ENCODE measurements at regions not wholly inside any gene's neighbourhood (a gene's known extent, or its start where the extent isn't known, plus 50 kb on each side); places are given as distances from the start of the nearest gene placed in this dataset.

- no peak for DNase-seq (ENCODE audit: extremely low read depth, low read depth)
These were observed 497.8 kb downstream of the EIPR1 start for GRCh38 chr2:2879781-2880180.

- DNase-seq (ENCODE audit: extremely low read depth, low read depth): no peak
These were observed 498.5 kb downstream of the EIPR1 start for GRCh38 chr2:2879071-2879470.

- no peak for DNase-seq (ENCODE audit: extremely low read depth, low read depth)
These were observed 500.2 kb downstream of the EIPR1 start for GRCh38 chr2:2877427-2877826.

GRCh38 chr2:2876331-2877221, 501.0 kb downstream of the EIPR1 start:
- no peak for DNase-seq (ENCODE audit: extremely low read depth, low read depth)

- DNase-seq (ENCODE audit: extremely low read depth, low read depth): no peak
These were observed 501.8 kb downstream of the EIPR1 start for GRCh38 chr2:2875831-2876230.

GRCh38 chr2:2875296-2875695, 502.3 kb downstream of the EIPR1 start:
- DNase-seq (ENCODE audit: extremely low read depth, low read depth): no peak

GRCh38 chr2:2874805-2875204, 502.8 kb downstream of the EIPR1 start:
- no peak for DNase-seq (ENCODE audit: extremely low read depth, low read depth)

GRCh38 chr2:2874341-2874740, 503.3 kb downstream of the EIPR1 start:
- DNase-seq (ENCODE audit: extremely low read depth, low read depth): no peak

- no peak for DNase-seq (ENCODE audit: extremely low read depth, low read depth)
These were observed 504.2 kb downstream of the EIPR1 start for GRCh38 chr2:2873450-2873811.

GRCh38 chr2:2872713-2873449, 504.7 kb downstream of the EIPR1 start:
- no peak for DNase-seq (ENCODE audit: extremely low read depth, low read depth)

- no peak for DNase-seq (ENCODE audit: extremely low read depth, low read depth)
These were observed 505.4 kb downstream of the EIPR1 start for GRCh38 chr2:2872309-2872617.

- DNase-seq (ENCODE audit: extremely low read depth, low read depth): no peak
These were observed 505.9 kb downstream of the EIPR1 start for GRCh38 chr2:2871480-2872308.

- no peak for DNase-seq (ENCODE audit: extremely low read depth, low read depth)
These were observed 507.5 kb downstream of the EIPR1 start for GRCh38 chr2:2870106-2870505.

- no peak for DNase-seq (ENCODE audit: extremely low read depth, low read depth)
These were observed 508.1 kb downstream of the EIPR1 start for GRCh38 chr2:2869553-2869952.

GRCh38 chr2:2868085-2868484, 509.5 kb downstream of the EIPR1 start:
- DNase-seq (ENCODE audit: extremely low read depth, low read depth): no peak

GRCh38 chr2:2867397-2867979, 510.1 kb downstream of the EIPR1 start:
- no peak for DNase-seq (ENCODE audit: extremely low read depth, low read depth)

GRCh38 chr2:2866459-2866858, 511.2 kb downstream of the EIPR1 start:
- DNase-seq (ENCODE audit: extremely low read depth, low read depth): no peak

GRCh38 chr2:2862386-2862785, 515.2 kb downstream of the EIPR1 start:
- no peak for DNase-seq (ENCODE audit: extremely low read depth, low read depth)

GRCh38 chr2:2861666-2862240, 515.9 kb downstream of the EIPR1 start:
- DNase-seq (ENCODE audit: extremely low read depth, low read depth): no peak

GRCh38 chr2:2860589-2861300, 516.9 kb downstream of the EIPR1 start:
- DNase-seq (ENCODE audit: extremely low read depth, low read depth): no peak
